ENCODE measurements at regions not wholly inside any gene's neighbourhood (a gene's known extent, or its start where the extent isn't known, plus 50 kb on each side); places are given as distances from the start of the nearest gene placed in this dataset.

DNA sequence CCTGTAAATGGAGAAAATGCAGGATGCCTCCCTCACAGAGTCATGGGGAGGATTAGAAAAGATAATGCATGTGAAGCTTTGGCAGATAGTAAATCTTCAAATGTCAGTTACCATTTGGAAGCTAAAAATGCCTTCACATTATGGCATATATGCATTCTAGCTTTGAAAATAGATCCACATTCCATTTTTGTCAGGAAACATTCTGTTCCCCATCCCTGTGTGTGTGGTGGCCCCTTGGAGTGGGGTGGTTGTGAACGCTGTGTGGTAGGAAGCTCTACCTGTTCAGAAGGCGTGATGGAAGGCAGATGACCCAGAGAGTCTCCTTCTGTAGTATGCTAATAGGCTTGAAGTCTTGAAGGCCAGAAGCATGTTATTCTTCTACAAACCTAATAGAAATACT, 242.0 kb downstream of the HAPSTR1 start (continued):
- no peak for TF ChIP-seq ZNF76 (CRISPR knock-in tag; IDR thresholded peaks at IDR 0.05; ENCODE audit: borderline replicate concordance)
- TF ChIP-seq ZNF165 (CRISPR knock-in tag; IDR thresholded peaks at IDR 0.05; ENCODE audit: borderline replicate concordance), result no peak
- TF ChIP-seq ILK (tag; IDR thresholded peaks at IDR 0.05; ENCODE audit: borderline replicate concordance, low read depth), result no peak
- TF ChIP-seq, protein P1, sequence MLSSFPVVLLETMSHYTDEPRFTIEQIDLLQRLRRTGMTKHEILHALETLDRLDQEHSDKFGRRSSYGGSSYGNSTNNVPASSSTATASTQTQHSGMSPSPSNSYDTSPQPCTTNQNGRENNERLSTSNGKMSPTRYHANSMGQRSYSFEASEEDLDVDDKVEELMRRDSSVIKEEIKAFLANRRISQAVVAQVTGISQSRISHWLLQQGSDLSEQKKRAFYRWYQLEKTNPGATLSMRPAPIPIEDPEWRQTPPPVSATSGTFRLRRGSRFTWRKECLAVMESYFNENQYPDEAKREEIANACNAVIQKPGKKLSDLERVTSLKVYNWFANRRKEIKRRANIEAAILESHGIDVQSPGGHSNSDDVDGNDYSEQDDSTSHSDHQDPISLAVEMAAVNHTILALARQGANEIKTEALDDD (IDR thresholded peaks at IDR 0.05), result no peak
- TF ChIP-seq, protein P2, sequence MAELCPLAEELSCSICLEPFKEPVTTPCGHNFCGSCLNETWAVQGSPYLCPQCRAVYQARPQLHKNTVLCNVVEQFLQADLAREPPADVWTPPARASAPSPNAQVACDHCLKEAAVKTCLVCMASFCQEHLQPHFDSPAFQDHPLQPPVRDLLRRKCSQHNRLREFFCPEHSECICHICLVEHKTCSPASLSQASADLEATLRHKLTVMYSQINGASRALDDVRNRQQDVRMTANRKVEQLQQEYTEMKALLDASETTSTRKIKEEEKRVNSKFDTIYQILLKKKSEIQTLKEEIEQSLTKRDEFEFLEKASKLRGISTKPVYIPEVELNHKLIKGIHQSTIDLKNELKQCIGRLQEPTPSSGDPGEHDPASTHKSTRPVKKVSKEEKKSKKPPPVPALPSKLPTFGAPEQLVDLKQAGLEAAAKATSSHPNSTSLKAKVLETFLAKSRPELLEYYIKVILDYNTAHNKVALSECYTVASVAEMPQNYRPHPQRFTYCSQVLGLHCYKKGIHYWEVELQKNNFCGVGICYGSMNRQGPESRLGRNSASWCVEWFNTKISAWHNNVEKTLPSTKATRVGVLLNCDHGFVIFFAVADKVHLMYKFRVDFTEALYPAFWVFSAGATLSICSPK (IDR thresholded peaks at IDR 0.05; ENCODE audit: borderline replicate concordance), result no peak

DNA sequence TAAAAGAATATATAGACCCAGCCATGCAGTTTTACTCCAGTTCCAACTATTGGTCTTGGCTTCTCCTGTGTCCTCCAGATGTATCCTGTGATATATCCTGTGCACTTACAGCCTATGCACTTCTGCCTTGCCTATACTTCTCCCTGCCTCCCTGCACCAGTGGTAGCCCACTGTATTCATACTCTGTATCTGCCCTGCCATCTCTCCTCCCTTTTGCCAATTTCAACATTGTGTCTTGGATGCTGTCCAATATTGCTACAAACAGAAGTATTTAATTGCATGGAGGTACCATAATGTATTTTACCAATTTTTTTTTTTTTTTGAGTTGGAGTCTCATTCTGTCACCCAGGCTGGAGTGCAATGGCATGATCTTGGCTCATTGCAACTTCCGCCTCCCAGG, 242.7 kb downstream of the HAPSTR1 start:
- WGBS (ENCODE audit: insufficient coverage, low coverage, missing lambda C conversion rate), result 14% methylated on average over 1 of the region's 1 CpG
- DNase-seq (ENCODE audit: extremely low read depth in 1 of 4, low spot score in 3 of 4) (no peak), ATAC-seq (no peak), FAIRE-seq (no peak)
- no peaks in the 10 kb centered on the region for H3K9me1 ChIP-seq (ENCODE audit: control insufficient read depth, insufficient read depth, low read length)
- BruUV-seq (replicated peaks), result no TSS peak
- ChIA-PET POLR2A (no interaction called here), CTCF (ENCODE audit: low intra/inter-chr PET ratio) (no interaction called here)
- no peaks in the 10 kb centered on the region for H3K36me3 ChIP-seq (ENCODE audit: control insufficient read depth, insufficient read depth, low read length)
- in situ Hi-C loops (cut with MboI), result no loop called here
- no peak overlapping the region for H3K27ac ChIP-seq (ENCODE audit: extremely low read depth, low read depth, low read length)
- H3K79me2 ChIP-seq (ENCODE audit: control insufficient read depth, insufficient read depth, low read length), result no peaks in the 10 kb centered on the region
- H3K9ac ChIP-seq (ENCODE audit: insufficient read depth in 1 of 2, low read depth in 2 of 2, low read length in 2 of 2), result no peak overlapping the region
- H3K4me3 ChIP-seq, result no peak overlapping the region
- no peak overlapping the region for H2AFZ ChIP-seq (ENCODE audit: low read depth, low read length)
- H3K4me1 ChIP-seq (replicated peaks in 1 of 2; ENCODE audit: control insufficient read depth in 2 of 2, insufficient read depth in 2 of 2, low read length in 2 of 2), result no peaks in the 10 kb centered on the region
- intact Hi-C loops (cut with micrococcal nuclease), result no loop called here
- H3K9me3 ChIP-seq (replicated peaks; ENCODE audit: control insufficient read depth, insufficient read depth, low read depth, low read length), result no peaks in the 10 kb centered on the region
- no peaks in the 10 kb centered on the region for H3K27me3 ChIP-seq (ENCODE audit: control insufficient read depth in 2 of 2, insufficient read depth in 2 of 2, low read length in 2 of 2)
- H4K20me1 ChIP-seq (replicated peaks; ENCODE audit: control insufficient read depth, insufficient read depth, low read length), result no peaks in the 10 kb centered on the region
- no peak overlapping the region for H3K4me2 ChIP-seq (ENCODE audit: insufficient read depth, low read length)
- TF ChIP-seq JUN (IDR thresholded peaks at IDR 0.05; ENCODE audit: borderline replicate concordance, low read depth, low read length) (no peak), JUN (CRISPR knock-in tag; IDR thresholded peaks at IDR 0.05; ENCODE audit: borderline replicate concordance) (no peak), PURB (CRISPR knock-in tag; IDR thresholded peaks at IDR 0.05; ENCODE audit: low read depth) (no peak), NFIX (CRISPR knock-in tag; IDR thresholded peaks at IDR 0.05; ENCODE audit: low read depth) (no peak), SLC30A9 (CRISPR knock-in tag; IDR thresholded peaks at IDR 0.05) (no peak), NR2C2 (CRISPR knock-in tag; IDR thresholded peaks at IDR 0.05) (no peak), NR2C2 (tag; IDR thresholded peaks at IDR 0.05) (no peak), LCOR (CRISPR knock-in tag; IDR thresholded peaks at IDR 0.05) (no peak), HNRNPUL1 (IDR thresholded peaks at IDR 0.05; ENCODE audit: low read length) (no peak), PHF8 (IDR thresholded peaks at IDR 0.05; ENCODE audit: borderline replicate concordance, low read length) (no peak), TCFL5 (CRISPR knock-in tag; conservative IDR thresholded peaks at IDR 0.05) (no peak)
- TF ChIP-seq, protein P3, sequence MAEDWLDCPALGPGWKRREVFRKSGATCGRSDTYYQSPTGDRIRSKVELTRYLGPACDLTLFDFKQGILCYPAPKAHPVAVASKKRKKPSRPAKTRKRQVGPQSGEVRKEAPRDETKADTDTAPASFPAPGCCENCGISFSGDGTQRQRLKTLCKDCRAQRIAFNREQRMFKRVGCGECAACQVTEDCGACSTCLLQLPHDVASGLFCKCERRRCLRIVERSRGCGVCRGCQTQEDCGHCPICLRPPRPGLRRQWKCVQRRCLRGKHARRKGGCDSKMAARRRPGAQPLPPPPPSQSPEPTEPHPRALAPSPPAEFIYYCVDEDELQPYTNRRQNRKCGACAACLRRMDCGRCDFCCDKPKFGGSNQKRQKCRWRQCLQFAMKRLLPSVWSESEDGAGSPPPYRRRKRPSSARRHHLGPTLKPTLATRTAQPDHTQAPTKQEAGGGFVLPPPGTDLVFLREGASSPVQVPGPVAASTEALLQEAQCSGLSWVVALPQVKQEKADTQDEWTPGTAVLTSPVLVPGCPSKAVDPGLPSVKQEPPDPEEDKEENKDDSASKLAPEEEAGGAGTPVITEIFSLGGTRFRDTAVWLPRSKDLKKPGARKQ (CRISPR knock-in tag; IDR thresholded peaks at IDR 0.05), result no peak
- TF ChIP-seq, protein P4, sequence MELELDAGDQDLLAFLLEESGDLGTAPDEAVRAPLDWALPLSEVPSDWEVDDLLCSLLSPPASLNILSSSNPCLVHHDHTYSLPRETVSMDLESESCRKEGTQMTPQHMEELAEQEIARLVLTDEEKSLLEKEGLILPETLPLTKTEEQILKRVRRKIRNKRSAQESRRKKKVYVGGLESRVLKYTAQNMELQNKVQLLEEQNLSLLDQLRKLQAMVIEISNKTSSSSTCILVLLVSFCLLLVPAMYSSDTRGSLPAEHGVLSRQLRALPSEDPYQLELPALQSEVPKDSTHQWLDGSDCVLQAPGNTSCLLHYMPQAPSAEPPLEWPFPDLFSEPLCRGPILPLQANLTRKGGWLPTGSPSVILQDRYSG (tag; conservative IDR thresholded peaks at IDR 0.05; ENCODE audit: low read depth), result no peak
